ENCODE measurements at regions not wholly inside any gene's neighbourhood (a gene's known extent, or its start where the extent isn't known, plus 50 kb on each side); places are given as distances from the start of the nearest gene placed in this dataset.

- DNase-seq (ENCODE audit: low read depth), result no peak
Observed at GRCh38 chr6:131382631-131383030, 190.4 kb upstream of the ARG1 start.

GRCh38 chr6:131383421-131384411, 189.3 kb upstream of the ARG1 start:
- peak; percentile 17 for DNase-seq (ENCODE audit: low read depth)

- no peak for DNase-seq (ENCODE audit: low read depth)
Observed at GRCh38 chr6:131387562-131388447, 185.2 kb upstream of the ARG1 start.

GRCh38 chr6:131390322-131390721, 182.7 kb upstream of the ARG1 start:
- DNase-seq (ENCODE audit: low read depth), result no peak

GRCh38 chr6:131391116-131391515, 181.9 kb upstream of the ARG1 start:
- DNase-seq (ENCODE audit: low read depth), result no peak

- no peak for DNase-seq (ENCODE audit: low read depth)
Observed at GRCh38 chr6:131393433-131393832, 179.6 kb upstream of the ARG1 start.

GRCh38 chr6:131394768-131395432, 178.1 kb upstream of the ARG1 start:
- no peak for DNase-seq (ENCODE audit: low read depth)

- no peak for DNase-seq (ENCODE audit: low read depth)
Observed at GRCh38 chr6:131398176-131398575, 174.8 kb upstream of the ARG1 start.

GRCh38 chr6:131399433-131399832, 173.6 kb upstream of the ARG1 start:
- no peak for DNase-seq (ENCODE audit: low read depth)

- DNase-seq (ENCODE audit: low read depth), result peak; percentile 63
Observed at GRCh38 chr6:131400054-131400778, 172.8 kb upstream of the ARG1 start.

- no peak for DNase-seq (ENCODE audit: low read depth)
Observed at GRCh38 chr6:131400779-131401496, 172.1 kb upstream of the ARG1 start.

- DNase-seq (ENCODE audit: low read depth), result no peak
Observed at GRCh38 chr6:131408811-131409210, 164.2 kb upstream of the ARG1 start.

- no peak for DNase-seq (ENCODE audit: low read depth)
Observed at GRCh38 chr6:131410785-131411184, 162.2 kb upstream of the ARG1 start.

GRCh38 chr6:131412960-131413830, 159.8 kb upstream of the ARG1 start:
- DNase-seq (ENCODE audit: low read depth), result no peak

GRCh38 chr6:131413831-131414191, 159.2 kb upstream of the ARG1 start:
- DNase-seq (ENCODE audit: low read depth), result no peak

- DNase-seq (ENCODE audit: low read depth), result no peak
Observed at GRCh38 chr6:131414956-131415355, 158.1 kb upstream of the ARG1 start.

GRCh38 chr6:131418441-131418840, 154.6 kb upstream of the ARG1 start:
- DNase-seq (ENCODE audit: low read depth), result no peak

- DNase-seq (ENCODE audit: low read depth), result no peak
Observed at GRCh38 chr6:131419702-131420101, 153.3 kb upstream of the ARG1 start.

GRCh38 chr6:131424016-131424415, 149.0 kb upstream of the ARG1 start:
- no peak for DNase-seq (ENCODE audit: low read depth)

All from myocyte (in vitro differentiated cells).